Psoas muscle (tissue), 7 donors: ENCODE measurements at regions not wholly inside any gene's neighbourhood (a gene's known extent, or its start where the extent isn't known, plus 50 kb on each side); places are given as distances from the start of the nearest gene placed in this dataset.

ENCODE experiments used
- ATAC-seq, 4 donors: fragments of 200-7000 bp; cut with Tn5 transposase; one replicate each; pipeline ENCODE4 v1.9.1; 2020; ENCODE audit warnings: moderate library complexity in 3 of 4, mild to moderate bottlenecking in 2 of 4
- DNase-seq, 2 donors: peaks; one replicate each; pipeline ENCODE4 v3.0.0-alpha.2; 2020
- H3K27ac ChIP-seq: fragments of 200-600 bp; one replicate; pipeline ENCODE4 v1.8.0; 2022
- H3K27me3 ChIP-seq, 3 donors: fragments of 200-600 bp in 1 of 3; one replicate each; pipeline versions ENCODE4 v1.6.1 to v1.8.0; 2013 to 2022; ENCODE audit warnings: low read length in 2 of 3, mild to moderate bottlenecking in 2 of 3, moderate library complexity in 1 of 3; ENCODE audit not compliant: insufficient read depth in 3 of 3
- H3K36me3 ChIP-seq, 2 donors: fragments of 200-600 bp in 1 of 2; one replicate each; pipeline versions ENCODE4 v1.6.1 to v1.8.0; 2013 to 2022; ENCODE audit warnings: low read depth in 1 of 2, mild to moderate bottlenecking in 1 of 2, moderate library complexity in 1 of 2; ENCODE audit not compliant: insufficient read depth in 1 of 2
- H3K4me1 ChIP-seq: fragments of 200-600 bp; one replicate; pipeline ENCODE4 v1.8.0; 2022
- H3K4me3 ChIP-seq: fragments of 200-600 bp; one replicate; pipeline ENCODE4 v1.8.0; 2022; ENCODE audit warnings: mild to moderate bottlenecking
- H3K9me3 ChIP-seq: fragments of 200-600 bp; one replicate; pipeline ENCODE4 v1.8.0; 2022
- WGBS, 3 donors: extraction: QIAGEN DNeasy Blood & Tissue Kit; methylation state at CpG; one replicate each; pipeline versions ENCODE4 v1.1.6 to v1.1.7; 2013; 5-methylcytosine and 5-hydroxymethylcytosine counted together
- intact Hi-C, 2 donors: fragments of 100-400 bp; cut with DNase I; formaldehyde crosslinking; loops; one replicate each; pipeline versions ENCODE4 v1.11.0 to v1.14.2; 2022
- TF ChIP-seq, protein P1 (sequence below): fragments of 200-600 bp; IDR thresholded peaks from one replicate; pipeline ENCODE4 v1.8.0; 2022; ENCODE audit warnings: antibody characterized with exemption
- donor health status: healthy with polysubstance abuse.
- donor health status: DM: no; HTN: no; CAD: no; lungs with moderate emphysema.
- donor health status: Bipolar disorder and iron deficiency.
- donor health status: healthy.
- donor health status: DM: yes; HTN: yes; CAD: no.
- donor health status: DM: no; HTN: no; CAD: no.
- donor health status: DM: yes; HTN: yes; CAD: no.

DNA sequence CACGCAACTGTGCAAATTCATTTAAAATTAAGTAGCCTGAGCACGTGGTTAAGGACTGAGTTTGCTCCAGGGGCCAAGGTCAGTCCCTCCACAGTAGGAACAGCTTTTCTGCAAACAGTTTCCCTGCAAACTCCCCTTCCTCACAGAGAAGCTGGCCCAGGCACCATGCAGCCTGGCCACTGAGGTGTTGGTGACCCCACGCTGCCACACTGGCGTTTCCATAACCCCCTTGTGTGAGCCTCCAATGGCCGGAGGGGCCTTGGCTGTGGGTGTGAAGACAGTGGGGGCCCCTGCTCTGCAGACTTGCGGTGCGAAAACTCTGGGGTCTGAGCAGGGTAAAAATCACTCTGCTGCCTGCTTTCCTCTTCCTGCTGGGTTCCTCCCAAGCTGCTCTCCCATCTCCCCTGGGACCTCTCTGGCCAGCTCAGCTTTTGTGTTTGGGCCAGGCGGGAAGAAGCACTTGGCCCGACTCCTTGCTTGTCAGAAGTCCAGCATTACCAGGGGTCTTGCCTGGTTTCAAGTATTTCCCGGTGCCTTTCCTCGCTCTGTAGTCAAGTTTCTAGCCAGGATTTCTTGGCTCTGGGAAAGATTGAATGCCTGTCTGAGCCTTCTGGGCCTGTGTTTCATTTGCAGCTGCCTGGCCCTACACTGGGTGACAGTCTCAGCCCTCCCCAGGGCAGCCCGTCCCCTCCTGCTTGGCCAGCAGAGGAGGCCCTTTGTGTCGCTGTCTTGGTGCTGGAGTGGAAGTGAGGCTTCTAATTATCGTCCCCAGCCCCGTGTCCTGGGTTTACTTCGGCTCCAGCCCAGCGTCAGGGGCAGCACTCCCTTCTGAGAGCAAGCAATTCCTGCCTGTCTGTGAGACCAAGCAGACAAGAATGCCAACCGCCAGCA is 131.4 kb upstream of the SLC1A4 start:
- 10 to 20% (median 15%) methylated on average over 18 of the region's 18 CpGs for WGBS, 3 donors
- no peaks in the 10 kb centered on the region for H3K36me3 ChIP-seq
- peak overlapping the region; percentile 2 for H3K4me3 ChIP-seq
- intact Hi-C loops, result loop anchor here in 1 of 2 donors (1.0 to 2.0 kb wide), 3 partner anchors 91 to 205 kb away; partner anchors contain the start of gene SERTAD2
- H3K27me3 ChIP-seq, result no peaks in the 10 kb centered on the region
- peak; percentile 39 to 65 (median 55) for ATAC-seq
- DNase-seq, result peak; percentile 64 to 80
- H3K27ac ChIP-seq, result peak overlapping the region; percentile 93
- no peaks in the 10 kb centered on the region for H3K9me3 ChIP-seq
- H3K4me1 ChIP-seq, result peaks cover 52% of the 10 kb centered on the region
- TF ChIP-seq, protein P1, sequence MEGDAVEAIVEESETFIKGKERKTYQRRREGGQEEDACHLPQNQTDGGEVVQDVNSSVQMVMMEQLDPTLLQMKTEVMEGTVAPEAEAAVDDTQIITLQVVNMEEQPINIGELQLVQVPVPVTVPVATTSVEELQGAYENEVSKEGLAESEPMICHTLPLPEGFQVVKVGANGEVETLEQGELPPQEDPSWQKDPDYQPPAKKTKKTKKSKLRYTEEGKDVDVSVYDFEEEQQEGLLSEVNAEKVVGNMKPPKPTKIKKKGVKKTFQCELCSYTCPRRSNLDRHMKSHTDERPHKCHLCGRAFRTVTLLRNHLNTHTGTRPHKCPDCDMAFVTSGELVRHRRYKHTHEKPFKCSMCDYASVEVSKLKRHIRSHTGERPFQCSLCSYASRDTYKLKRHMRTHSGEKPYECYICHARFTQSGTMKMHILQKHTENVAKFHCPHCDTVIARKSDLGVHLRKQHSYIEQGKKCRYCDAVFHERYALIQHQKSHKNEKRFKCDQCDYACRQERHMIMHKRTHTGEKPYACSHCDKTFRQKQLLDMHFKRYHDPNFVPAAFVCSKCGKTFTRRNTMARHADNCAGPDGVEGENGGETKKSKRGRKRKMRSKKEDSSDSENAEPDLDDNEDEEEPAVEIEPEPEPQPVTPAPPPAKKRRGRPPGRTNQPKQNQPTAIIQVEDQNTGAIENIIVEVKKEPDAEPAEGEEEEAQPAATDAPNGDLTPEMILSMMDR, result peak; percentile 9

DNA sequence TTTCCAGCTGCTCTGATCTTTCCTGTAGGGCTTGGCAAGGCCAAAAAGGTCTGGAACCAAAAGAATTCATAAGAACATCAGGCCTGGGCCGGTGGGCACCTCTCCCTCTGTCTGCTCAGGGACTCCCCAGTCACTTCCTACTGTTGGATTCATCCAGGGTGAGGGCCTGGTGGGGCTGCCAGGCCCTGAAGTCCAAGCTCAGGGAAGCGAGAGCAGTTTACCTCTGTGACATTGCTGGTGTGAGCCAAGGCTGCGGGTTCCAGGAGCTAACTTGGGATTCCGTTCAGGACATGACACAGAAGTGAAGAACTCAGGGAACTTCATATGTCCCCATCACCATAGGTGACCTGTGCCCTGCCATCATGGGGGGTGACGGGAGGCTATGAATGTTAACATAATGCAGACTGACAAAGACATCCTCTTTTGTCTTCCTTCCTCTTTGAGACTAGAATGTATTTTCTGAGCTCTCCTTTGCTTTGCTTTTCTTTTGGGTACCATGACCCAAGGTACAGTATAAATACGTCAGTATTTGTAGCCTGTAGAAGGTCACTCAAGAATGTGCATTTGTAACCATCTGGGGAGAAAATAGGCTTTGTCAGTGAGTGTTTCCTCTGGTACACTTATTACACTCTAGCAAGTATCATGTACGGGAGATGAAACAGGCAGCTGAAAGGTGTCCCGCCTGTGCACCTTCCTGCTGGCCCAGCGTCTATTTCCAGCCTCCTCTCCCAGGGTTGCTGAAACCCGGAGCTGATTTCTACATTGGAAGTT is 130.5 kb upstream of the SLC1A4 start:
- Histone ChIP-seq H3K9me3 (no peaks in the 10 kb centered on the region), H3K4me3 (peak overlapping the region; percentile 65), H3K27ac (peak overlapping the region; percentile 93), H3K27me3 (no peaks in the 10 kb centered on the region), H3K36me3 (no peaks in the 10 kb centered on the region), H3K4me1 (peaks cover 52% of the 10 kb centered on the region)
- peak; percentile 33 to 66 (median 50) for ATAC-seq
- TF ChIP-seq, protein P1, result no peak
- WGBS, 3 donors, result 5 to 12% (median 11%) methylated on average over 10 of the region's 10 CpGs
- DNase-seq, result peak in 1 of 2 donors; percentile 50
- intact Hi-C loops, result loop anchor here in 1 of 2 donors (1.0 to 2.0 kb wide), 3 partner anchors 91 to 206 kb away; partner anchors contain the start of gene SERTAD2

DNA sequence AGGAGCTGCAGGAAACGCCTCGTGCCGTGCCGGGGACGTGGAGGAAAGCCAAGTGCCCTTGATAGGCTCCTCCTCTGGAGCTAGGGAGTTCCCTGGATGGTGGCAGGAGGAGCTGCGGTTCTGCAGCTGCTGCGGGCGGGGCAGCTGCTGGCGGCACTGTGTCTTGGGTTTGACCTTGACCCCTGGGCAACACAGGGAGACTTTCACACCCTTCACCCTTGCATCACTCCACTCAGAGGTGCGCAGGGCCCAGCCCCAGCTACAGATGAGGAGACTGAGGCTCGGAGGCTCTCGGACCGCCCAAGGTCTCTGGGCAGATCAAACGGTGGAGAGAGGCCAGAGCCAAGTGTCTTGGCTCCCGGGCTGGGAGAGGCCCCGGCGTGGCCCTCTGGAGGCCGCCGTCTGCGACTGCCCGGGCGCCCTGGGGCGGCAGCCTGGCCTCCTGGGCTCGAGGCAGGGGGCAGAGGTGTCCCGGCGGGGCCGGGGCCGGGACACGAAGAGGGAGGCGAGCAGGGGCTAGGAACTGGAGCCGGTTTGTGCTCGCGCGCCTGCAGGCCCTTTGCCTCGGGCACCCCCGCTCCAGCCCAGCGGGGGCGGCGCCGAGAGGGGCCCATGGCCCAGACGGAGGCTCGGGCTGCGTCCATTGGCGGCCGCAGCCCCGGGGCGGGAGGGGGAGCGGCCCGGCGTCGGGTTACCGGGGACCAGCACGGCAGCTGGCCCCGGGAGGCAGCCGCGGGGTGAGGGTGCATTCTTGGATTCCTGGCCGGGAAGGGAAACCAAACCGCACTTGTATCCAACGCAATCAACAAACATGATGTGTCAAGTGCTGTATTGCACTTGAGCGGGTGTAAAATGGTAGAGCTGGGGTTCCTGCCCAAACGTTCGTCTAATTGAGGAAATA is 129.6 kb upstream of the SLC1A4 start:
- Histone ChIP-seq H3K36me3 (no peaks in the 10 kb centered on the region), H3K4me1 (peaks cover 45% of the 10 kb centered on the region), H3K27ac (peak overlapping the region; percentile 93), H3K4me3 (peak overlapping the region; percentile 65), H3K27me3 (no peaks in the 10 kb centered on the region), H3K9me3 (no peaks in the 10 kb centered on the region)
- 0 to 4% (median 2%) methylated on average over 50 to 62 of the region's 62 CpGs for WGBS, 3 donors
- ATAC-seq (peak; percentile 84 to 89 (median 88)), DNase-seq (peak; percentile 92 to 95)
- TF ChIP-seq, protein P1, result peak; percentile 15
- intact Hi-C loops, result loop anchor here in 1 of 2 donors (2.0 to 10.0 kb wide), 3 partner anchors 109 to 525 kb away; partner anchors contain the start of gene SERTAD2

DNA sequence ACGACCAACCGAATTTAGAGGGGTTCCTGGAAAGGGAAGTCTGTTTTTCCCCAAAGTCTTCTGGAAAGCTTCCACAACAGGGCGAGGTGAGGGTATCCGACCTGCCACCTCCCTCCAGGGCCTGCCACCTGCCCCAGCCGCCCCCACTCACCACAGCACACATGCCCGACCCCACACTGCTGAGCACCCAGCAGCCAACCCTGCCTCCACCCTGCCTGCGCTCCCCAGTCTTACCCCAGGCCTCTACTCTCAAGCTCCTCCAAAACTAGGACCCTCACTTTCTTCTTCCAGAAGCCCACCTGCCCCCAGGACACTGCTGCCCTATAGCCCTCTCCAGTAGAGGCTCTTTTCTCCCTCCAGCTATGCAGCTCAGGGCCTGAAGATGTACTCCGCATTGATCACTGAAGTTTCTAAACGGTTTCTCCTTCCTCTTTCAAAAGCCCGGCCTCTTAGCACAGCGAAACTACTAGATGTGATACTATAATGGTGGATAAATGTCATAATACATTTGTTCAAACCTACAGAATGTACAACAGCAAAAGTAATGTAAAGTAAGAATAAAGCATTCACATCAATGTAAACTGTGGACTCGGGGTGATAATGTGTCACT is 128.8 kb upstream of the SLC1A4 start:
- Histone ChIP-seq H3K27me3 (no peaks in the 10 kb centered on the region), H3K4me3 (peak overlapping the region; percentile 65), H3K36me3 (no peaks in the 10 kb centered on the region), H3K4me1 (peaks cover 39% of the 10 kb centered on the region), H3K9me3 (no peaks in the 10 kb centered on the region), H3K27ac (peak overlapping the region; percentile 93)
- intact Hi-C loops, result loop anchor here in 1 of 2 donors (10.0 kb wide), 1 partner anchor 526 kb away; no protein-coding TSS in a partner anchor
- peak in 1 of 2 donors; percentile 57 for DNase-seq
- TF ChIP-seq, protein P1, result no peak
- WGBS, 3 donors, result 68 to 69% (median 69%) methylated on average over 12 of the region's 12 CpGs
- no peak for ATAC-seq
